ENCODE measurements at regions not wholly inside any gene's neighbourhood (a gene's known extent, or its start where the extent isn't known, plus 50 kb on each side); places are given as distances from the start of the nearest gene placed in this dataset.

DNA sequence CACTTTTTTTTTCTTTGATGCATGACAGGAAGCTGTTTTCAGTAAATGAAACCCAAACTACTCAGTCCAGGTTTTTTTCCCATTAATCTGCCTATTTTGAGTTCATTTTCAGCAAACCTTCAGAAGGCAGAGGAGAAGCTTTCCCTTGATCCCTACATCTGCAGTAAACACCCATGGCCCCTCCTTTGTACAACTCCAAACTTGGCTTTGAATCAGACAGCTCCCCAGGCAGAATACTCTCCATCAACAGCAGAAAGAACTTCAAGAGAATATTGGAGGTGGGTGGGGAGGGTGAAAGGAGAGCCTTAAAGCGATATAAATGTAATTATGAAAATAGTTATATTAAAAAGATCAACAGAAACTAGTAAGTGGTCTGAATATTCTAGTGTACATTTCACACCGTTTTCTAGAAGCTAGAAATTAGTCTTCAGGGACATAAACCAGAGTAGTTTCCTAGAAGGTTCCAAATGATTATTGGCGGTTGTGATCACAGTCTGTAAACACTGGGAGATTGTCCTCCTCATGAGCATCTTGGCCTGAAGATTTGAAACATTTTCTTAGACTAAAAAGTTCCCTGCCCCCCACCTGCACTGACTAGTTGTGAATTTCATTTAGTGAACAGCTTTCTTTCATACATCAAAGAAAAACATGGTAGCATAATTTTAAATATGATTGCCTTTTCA lies 75.1 kb upstream of the STK39 start:
- TF ChIP-seq, protein P1, sequence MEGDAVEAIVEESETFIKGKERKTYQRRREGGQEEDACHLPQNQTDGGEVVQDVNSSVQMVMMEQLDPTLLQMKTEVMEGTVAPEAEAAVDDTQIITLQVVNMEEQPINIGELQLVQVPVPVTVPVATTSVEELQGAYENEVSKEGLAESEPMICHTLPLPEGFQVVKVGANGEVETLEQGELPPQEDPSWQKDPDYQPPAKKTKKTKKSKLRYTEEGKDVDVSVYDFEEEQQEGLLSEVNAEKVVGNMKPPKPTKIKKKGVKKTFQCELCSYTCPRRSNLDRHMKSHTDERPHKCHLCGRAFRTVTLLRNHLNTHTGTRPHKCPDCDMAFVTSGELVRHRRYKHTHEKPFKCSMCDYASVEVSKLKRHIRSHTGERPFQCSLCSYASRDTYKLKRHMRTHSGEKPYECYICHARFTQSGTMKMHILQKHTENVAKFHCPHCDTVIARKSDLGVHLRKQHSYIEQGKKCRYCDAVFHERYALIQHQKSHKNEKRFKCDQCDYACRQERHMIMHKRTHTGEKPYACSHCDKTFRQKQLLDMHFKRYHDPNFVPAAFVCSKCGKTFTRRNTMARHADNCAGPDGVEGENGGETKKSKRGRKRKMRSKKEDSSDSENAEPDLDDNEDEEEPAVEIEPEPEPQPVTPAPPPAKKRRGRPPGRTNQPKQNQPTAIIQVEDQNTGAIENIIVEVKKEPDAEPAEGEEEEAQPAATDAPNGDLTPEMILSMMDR (conservative IDR thresholded peaks at IDR 0.05), result no peak
- TF ChIP-seq EZH2 (IDR thresholded peaks at IDR 0.05; ENCODE audit: low read depth), result no peak
